Mucosa of rectum (tissue), 2 donors: ENCODE measurements at regions not wholly inside any gene's neighbourhood (a gene's known extent, or its start where the extent isn't known, plus 50 kb on each side); places are given as distances from the start of the nearest gene placed in this dataset.

Experiments
- H3K27ac ChIP-seq, 2 donors: one replicate each; pipeline ENCODE4 v1.7.0; 2013; ENCODE audit warnings: inconsistent platforms in 2 of 2, low read depth in 2 of 2, low read length in 2 of 2
- H3K27me3 ChIP-seq, 2 donors: one replicate each; pipeline ENCODE4 v1.7.0; 2013; ENCODE audit warnings: low read length in 2 of 2; ENCODE audit not compliant: control insufficient read depth in 2 of 2, insufficient read depth in 2 of 2
- H3K36me3 ChIP-seq, 2 donors: one replicate each; pipeline ENCODE4 v1.7.0; 2013; ENCODE audit warnings: low read length in 2 of 2; ENCODE audit not compliant: control insufficient read depth in 2 of 2, insufficient read depth in 2 of 2
- H3K4me1 ChIP-seq, 2 donors: one replicate each; pipeline ENCODE4 v1.7.0; 2013; ENCODE audit warnings: low read length in 2 of 2, mild to moderate bottlenecking in 1 of 2; ENCODE audit not compliant: control insufficient read depth in 2 of 2, insufficient read depth in 2 of 2
- H3K4me3 ChIP-seq, 2 donors: one replicate each; pipeline ENCODE4 v1.7.0; 2013; ENCODE audit warnings: low read length in 2 of 2
- H3K9ac ChIP-seq, 2 donors: one replicate each; pipeline ENCODE4 v1.7.0; 2013; ENCODE audit warnings: low read length in 2 of 2, low read depth in 1 of 2, mild to moderate bottlenecking in 1 of 2
- H3K9me3 ChIP-seq, 2 donors: one replicate each; pipeline ENCODE4 v1.7.0; 2013; ENCODE audit warnings: low read length in 2 of 2; ENCODE audit not compliant: control insufficient read depth in 2 of 2
- donor health status: healthy.
- donor health status: Normal muscosa, but diverticular disease.

DNA sequence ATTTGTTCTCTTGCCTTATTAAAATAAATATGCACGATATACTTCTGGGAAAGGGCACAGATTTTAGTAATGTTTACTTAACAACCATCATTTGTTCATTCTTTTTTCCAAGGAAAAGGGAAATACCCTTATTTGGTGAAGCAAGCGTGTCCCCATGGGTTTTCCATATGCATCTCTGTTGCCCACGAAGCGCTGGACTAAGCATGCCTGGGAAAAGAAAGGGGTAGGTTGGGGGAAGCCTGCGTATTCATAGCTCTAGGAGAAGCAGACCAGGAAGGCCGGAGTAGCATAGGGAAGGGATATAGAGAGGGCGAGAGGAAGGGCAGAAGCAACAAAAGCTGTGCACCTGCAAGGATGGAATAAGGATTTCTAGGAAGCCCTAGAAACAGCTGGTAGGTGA, 61.8 kb upstream of the ACO1 start:
- no peak overlapping the region for H3K4me3 ChIP-seq
- H3K36me3 ChIP-seq: no peaks in the 10 kb centered on the region
- H3K4me1 ChIP-seq: no peaks in the 10 kb centered on the region
- no peak overlapping the region for H3K9ac ChIP-seq
- no peak overlapping the region for H3K27ac ChIP-seq
- no peaks in the 10 kb centered on the region for H3K9me3 ChIP-seq
- H3K27me3 ChIP-seq: no peaks in the 10 kb centered on the region

DNA sequence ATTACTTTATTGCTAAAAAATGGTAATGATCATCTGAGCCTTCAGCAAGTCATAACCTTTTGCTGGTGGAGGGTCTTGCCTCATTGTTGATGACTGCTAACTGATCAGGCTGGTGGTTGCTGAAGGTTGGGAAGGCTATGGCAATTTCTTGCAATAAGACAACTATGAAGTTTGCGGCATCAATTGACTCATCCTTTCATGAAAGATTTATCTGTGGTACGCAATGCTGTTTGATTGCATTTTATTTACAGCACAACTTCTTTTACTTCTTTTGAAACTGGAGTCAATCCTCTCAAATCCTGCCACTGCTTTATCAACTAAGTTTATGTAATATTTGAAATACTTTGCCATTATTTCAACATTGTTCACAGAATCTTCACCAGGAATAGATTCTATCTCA, 58.3 kb upstream of the ACO1 start:
- no peaks in the 10 kb centered on the region for H3K27me3 ChIP-seq
- no peak overlapping the region for H3K27ac ChIP-seq
- no peaks in the 10 kb centered on the region for H3K36me3 ChIP-seq
- H3K9ac ChIP-seq: no peak overlapping the region
- no peaks in the 10 kb centered on the region for H3K9me3 ChIP-seq
- no peaks in the 10 kb centered on the region for H3K4me1 ChIP-seq
- no peak overlapping the region for H3K4me3 ChIP-seq

DNA sequence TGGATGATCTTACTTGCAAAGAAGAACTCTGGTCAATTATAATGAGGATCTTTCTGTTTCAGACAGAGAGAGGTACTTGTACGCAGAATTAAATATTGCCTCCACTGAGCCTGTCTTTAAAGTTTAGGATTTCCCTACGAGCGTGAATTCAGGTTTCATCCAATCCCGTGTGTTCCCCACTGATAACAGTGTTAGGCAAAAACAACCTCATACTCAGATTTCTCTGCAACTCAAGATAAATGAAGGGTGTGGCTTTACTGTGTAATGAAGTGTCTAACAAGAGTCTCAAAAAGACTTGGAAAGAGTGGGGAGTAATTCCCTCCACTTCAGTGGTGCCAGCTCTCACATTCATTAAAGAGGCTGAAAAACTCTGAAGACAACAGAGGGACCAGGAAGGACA, 53.2 kb upstream of the ACO1 start:
- H3K36me3 ChIP-seq: no peaks in the 10 kb centered on the region
- no peaks in the 10 kb centered on the region for H3K4me1 ChIP-seq
- no peak overlapping the region for H3K9ac ChIP-seq

DNA sequence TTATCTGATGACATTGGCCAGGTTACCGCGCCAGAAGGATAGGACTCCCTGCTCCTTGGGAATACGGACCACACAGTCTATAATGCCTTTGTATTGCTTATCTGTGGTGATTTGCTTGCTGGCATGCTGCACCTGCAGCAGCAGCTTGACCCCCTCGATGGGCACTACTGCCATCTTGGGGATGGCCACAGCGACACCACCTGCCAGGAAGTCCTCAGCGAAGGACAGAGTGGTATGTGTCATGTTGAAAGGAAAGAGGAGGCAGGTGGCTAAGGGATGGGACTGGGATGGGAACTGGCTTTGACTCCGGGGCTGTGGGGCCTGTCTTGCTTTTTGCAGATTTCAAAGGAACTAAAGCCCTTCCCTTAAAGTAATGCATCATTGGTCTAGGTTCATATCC, 50.3 kb upstream of the ACO1 start:
- H3K9me3 ChIP-seq: no peaks in the 10 kb centered on the region
- no peak overlapping the region for H3K27ac ChIP-seq
- H3K4me3 ChIP-seq: no peak overlapping the region
- no peak overlapping the region for H3K9ac ChIP-seq
- no peaks in the 10 kb centered on the region for H3K4me1 ChIP-seq
- H3K36me3 ChIP-seq: no peaks in the 10 kb centered on the region
- no peaks in the 10 kb centered on the region for H3K27me3 ChIP-seq

More for the DNA sequence above, 53.2 kb upstream of the ACO1 start:
- no peaks in the 10 kb centered on the region for H3K9me3 ChIP-seq
- H3K27ac ChIP-seq: no peak overlapping the region
- no peak overlapping the region for H3K4me3 ChIP-seq
- no peaks in the 10 kb centered on the region for H3K27me3 ChIP-seq
